ENCODE measurements at regions not wholly inside any gene's neighbourhood (a gene's known extent, or its start where the extent isn't known, plus 50 kb on each side); places are given as distances from the start of the nearest gene placed in this dataset.

- Histone ChIP-seq H2BK20ac (ENCODE audit: low read depth, low read length, poor library complexity, severe bottlenecking) (no peak overlapping the region), H2BK15ac (ENCODE audit: low read depth, low read length) (no peak overlapping the region), H3K79me1 (ENCODE audit: insufficient read depth, low read depth, low read length, poor library complexity, severe bottlenecking) (no peaks in the 10 kb centered on the region), H3T11ph (ENCODE audit: low read length) (no peak overlapping the region), H3K14ac (ENCODE audit: insufficient read depth, low read length) (no peak overlapping the region), H3K4me2 (ENCODE audit: insufficient read depth, insufficient read length, low read length) (no peak overlapping the region), H3K23me2 (ENCODE audit: insufficient read length, low read depth, low read length, poor library complexity, severe bottlenecking) (no peaks in the 10 kb centered on the region), H2BK12ac (ENCODE audit: insufficient read length, low read depth, low read length) (no peak overlapping the region), H2AK5ac (ENCODE audit: insufficient read length, low read length) (no peak overlapping the region), H3K23ac (ENCODE audit: insufficient read length, low read depth, low read length) (no peak overlapping the region), H4K91ac (ENCODE audit: insufficient read length, low read depth, low read length) (no peak overlapping the region), H3K9ac (ENCODE audit: extremely low read depth, insufficient read length, low read length) (no peak overlapping the region), H3K4me1 (ENCODE audit: insufficient read depth, low read length) (no peaks in the 10 kb centered on the region; the same call in 1 of the 2 replicates), H3K27ac (ENCODE audit: insufficient read length, low read depth, low read length) (no peak overlapping the region), H3K9me3 (ENCODE audit: control insufficient read depth, low read depth, low read length) (no peaks in the 10 kb centered on the region), H3K27me3 (ENCODE audit: insufficient read depth, low read length) (no peaks in the 10 kb centered on the region), H4K8ac (replicated peaks; ENCODE audit: insufficient read length, low read depth, low read length) (no peak overlapping the region), H2AFZ (ENCODE audit: low read length) (no peak overlapping the region), H3K4ac (ENCODE audit: low read depth, low read length) (no peak overlapping the region), H3K56ac (ENCODE audit: insufficient read length, low read depth, low read length) (no peak overlapping the region), H2BK5ac (ENCODE audit: insufficient read length, low read length) (no peak overlapping the region), H3K18ac (ENCODE audit: insufficient read length, low read depth, low read length) (no peak overlapping the region), H2BK120ac (ENCODE audit: low read depth, low read length, poor library complexity, severe bottlenecking) (no peak overlapping the region), H4K20me1 (ENCODE audit: control insufficient read depth, insufficient read depth, insufficient read length) (no peaks in the 10 kb centered on the region), H4K5ac (ENCODE audit: insufficient read length, low read depth, low read length) (no peak overlapping the region), H3K79me2 (ENCODE audit: insufficient read depth, low read length) (no peaks in the 10 kb centered on the region)
- Mint-ChIP-seq H3K9me3 (no peaks in the 10 kb centered on the region; a peak in 2 of 5 replicates), H3K27ac (no peak overlapping the region), H3K36me3 (ENCODE audit: insufficient read depth in 1 of 3, low read depth in 3 of 3) (no peaks in the 10 kb centered on the region; a peak in 1 of 7 replicates), H3K4me1 (peaks cover 3 to 4% of the 10 kb centered on the region in 2 experiments; a peak in 1 of 4 replicates), H3K27me3 (ENCODE audit: low read depth) (no peaks in the 10 kb centered on the region), H3K4me3 (no peak overlapping the region)
- DNase-seq = no peak
- WGBS (ENCODE audit: extremely low coverage, insufficient read length, low lambda C conversion rate) = no CpG with 5 or more reads among the region's 1 CpG
- TF ChIP-seq CTCF (conservative IDR thresholded peaks at IDR 0.05) = no peak
Measured at GRCh38 chr1:70874818-70875217, 172.8 kb downstream of the PTGER3 start.

Data from H9 (cell line).